ENCODE measurements at regions not wholly inside any gene's neighbourhood (a gene's known extent, or its start where the extent isn't known, plus 50 kb on each side); places are given as distances from the start of the nearest gene placed in this dataset.

DNA sequence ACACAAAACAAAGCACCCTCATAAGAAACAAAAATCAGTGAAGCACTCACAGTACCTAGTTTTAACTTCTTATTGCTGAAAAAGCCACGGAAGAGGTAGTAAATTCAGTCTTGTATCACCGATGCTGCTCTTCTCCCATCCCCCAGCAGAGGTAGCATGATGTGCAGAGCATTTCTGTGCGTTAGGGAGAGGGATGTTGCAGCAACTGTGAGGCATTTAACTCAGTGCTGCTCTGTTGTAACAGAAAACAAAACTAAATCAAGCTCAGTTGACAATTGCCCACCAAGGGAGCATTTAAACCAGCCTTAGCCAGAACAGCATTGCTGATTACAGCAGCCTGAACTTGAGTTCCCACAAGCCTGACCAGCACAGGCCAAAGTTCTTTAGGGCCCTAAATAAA, 1279.7 kb upstream of the ADGRL3 start:
- ChIA-PET POLR2A (ENCODE audit: low non-redundant PET) (no interaction called here), CTCF (no interaction called here)
- DNase-seq (ENCODE audit: low spot score): no peak
- H3K4me1 ChIP-seq (ENCODE audit: insufficient read depth, low read length, poor library complexity, severe bottlenecking): no peaks in the 10 kb centered on the region
- H3K27ac ChIP-seq (ENCODE audit: low read depth, low read length, poor library complexity, severe bottlenecking): no peak overlapping the region
- no peak for TF ChIP-seq EZH2 (IDR thresholded peaks at IDR 0.05; ENCODE audit: borderline replicate concordance, low read depth, low read length, poor library complexity, severe bottlenecking)
- TF ChIP-seq, protein P1, sequence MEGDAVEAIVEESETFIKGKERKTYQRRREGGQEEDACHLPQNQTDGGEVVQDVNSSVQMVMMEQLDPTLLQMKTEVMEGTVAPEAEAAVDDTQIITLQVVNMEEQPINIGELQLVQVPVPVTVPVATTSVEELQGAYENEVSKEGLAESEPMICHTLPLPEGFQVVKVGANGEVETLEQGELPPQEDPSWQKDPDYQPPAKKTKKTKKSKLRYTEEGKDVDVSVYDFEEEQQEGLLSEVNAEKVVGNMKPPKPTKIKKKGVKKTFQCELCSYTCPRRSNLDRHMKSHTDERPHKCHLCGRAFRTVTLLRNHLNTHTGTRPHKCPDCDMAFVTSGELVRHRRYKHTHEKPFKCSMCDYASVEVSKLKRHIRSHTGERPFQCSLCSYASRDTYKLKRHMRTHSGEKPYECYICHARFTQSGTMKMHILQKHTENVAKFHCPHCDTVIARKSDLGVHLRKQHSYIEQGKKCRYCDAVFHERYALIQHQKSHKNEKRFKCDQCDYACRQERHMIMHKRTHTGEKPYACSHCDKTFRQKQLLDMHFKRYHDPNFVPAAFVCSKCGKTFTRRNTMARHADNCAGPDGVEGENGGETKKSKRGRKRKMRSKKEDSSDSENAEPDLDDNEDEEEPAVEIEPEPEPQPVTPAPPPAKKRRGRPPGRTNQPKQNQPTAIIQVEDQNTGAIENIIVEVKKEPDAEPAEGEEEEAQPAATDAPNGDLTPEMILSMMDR (conservative IDR thresholded peaks at IDR 0.05; ENCODE audit: low read depth, low read length): no peak
- no TSS peak for BruUV-seq (replicated peaks)
- H3K4me3 ChIP-seq (ENCODE audit: low read depth, low read length, poor library complexity, severe bottlenecking): no peak overlapping the region
- H3K27me3 ChIP-seq (replicated peaks; ENCODE audit: insufficient read depth, low read depth, low read length, poor library complexity): no peaks in the 10 kb centered on the region
- H3K36me3 ChIP-seq (ENCODE audit: insufficient read depth, low read length, poor library complexity, severe bottlenecking): no peaks in the 10 kb centered on the region
- H3K9me3 ChIP-seq (ENCODE audit: low read depth, low read length, poor library complexity, severe bottlenecking): no peaks in the 10 kb centered on the region
- intact Hi-C loops (cut with micrococcal nuclease; ENCODE audit: unreplicated experiment): no loop called here

DNA sequence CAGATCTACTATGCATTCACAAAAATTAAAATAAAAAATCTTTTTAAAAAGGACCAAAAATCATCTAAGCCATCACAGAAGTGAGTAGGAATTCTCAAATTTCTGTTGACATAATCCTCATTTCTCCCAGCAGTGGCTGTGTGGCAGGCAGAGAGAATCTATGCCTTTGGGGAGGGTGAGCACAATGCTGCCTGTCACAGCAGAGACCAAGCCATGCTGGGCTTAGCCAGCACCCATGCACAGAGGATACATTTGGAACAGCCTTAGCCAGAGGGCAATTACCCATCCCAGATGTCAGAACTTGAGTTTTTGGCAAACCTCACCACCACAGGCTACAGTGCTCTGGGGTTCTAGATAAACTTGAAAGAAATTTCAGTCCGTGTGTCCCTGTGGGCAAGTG, 1274.8 kb upstream of the ADGRL3 start:
- Histone ChIP-seq H3K27me3 (replicated peaks; ENCODE audit: insufficient read depth, low read depth, low read length, poor library complexity) (no peaks in the 10 kb centered on the region), H3K9me3 (ENCODE audit: low read depth, low read length, poor library complexity, severe bottlenecking) (no peaks in the 10 kb centered on the region), H3K4me1 (ENCODE audit: insufficient read depth, low read length, poor library complexity, severe bottlenecking) (no peaks in the 10 kb centered on the region), H3K27ac (ENCODE audit: low read depth, low read length, poor library complexity, severe bottlenecking) (no peak overlapping the region), H3K4me3 (ENCODE audit: low read depth, low read length, poor library complexity, severe bottlenecking) (no peak overlapping the region), H3K36me3 (ENCODE audit: insufficient read depth, low read length, poor library complexity, severe bottlenecking) (no peaks in the 10 kb centered on the region)
- DNase-seq (ENCODE audit: low spot score): no peak
- intact Hi-C loops (cut with micrococcal nuclease; ENCODE audit: unreplicated experiment): no loop called here
- POLR2A ChIA-PET (ENCODE audit: low non-redundant PET): no interaction called here
- CTCF ChIA-PET: no interaction called here
- no TSS peak for BruUV-seq (replicated peaks)
- TF ChIP-seq, protein P1 (conservative IDR thresholded peaks at IDR 0.05; ENCODE audit: low read depth, low read length): no peak
- no peak for TF ChIP-seq EZH2 (IDR thresholded peaks at IDR 0.05; ENCODE audit: borderline replicate concordance, low read depth, low read length, poor library complexity, severe bottlenecking)

DNA sequence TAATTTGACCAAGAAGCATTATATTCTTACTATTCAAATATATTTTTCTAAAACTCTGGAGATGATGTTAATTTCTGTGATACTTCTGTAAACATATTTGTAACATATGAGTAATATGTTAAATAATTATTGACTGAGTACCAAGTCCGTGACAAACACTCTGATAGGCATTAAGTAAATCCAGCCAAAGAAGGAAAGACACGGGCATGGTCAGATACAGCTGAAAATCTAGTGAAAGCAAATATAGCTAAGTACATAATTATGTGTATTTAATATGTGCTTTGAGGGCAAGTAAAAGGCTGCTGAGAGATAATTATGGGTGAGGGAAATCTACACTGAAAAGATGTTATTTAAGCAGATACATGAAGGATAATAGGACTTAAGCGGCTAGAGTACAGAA, 1263.6 kb upstream of the ADGRL3 start:
- Histone ChIP-seq H3K4me3 (ENCODE audit: low read depth, low read length, poor library complexity, severe bottlenecking) (no peak overlapping the region), H3K9me3 (ENCODE audit: low read depth, low read length, poor library complexity, severe bottlenecking) (no peaks in the 10 kb centered on the region), H3K36me3 (ENCODE audit: insufficient read depth, low read length, poor library complexity, severe bottlenecking) (no peaks in the 10 kb centered on the region), H3K27me3 (replicated peaks; ENCODE audit: insufficient read depth, low read depth, low read length, poor library complexity) (no peaks in the 10 kb centered on the region), H3K4me1 (ENCODE audit: insufficient read depth, low read length, poor library complexity, severe bottlenecking) (no peaks in the 10 kb centered on the region), H3K27ac (ENCODE audit: low read depth, low read length, poor library complexity, severe bottlenecking) (no peak overlapping the region)
- no peak for DNase-seq (ENCODE audit: low spot score)
- no TSS peak for BruUV-seq (replicated peaks)
- TF ChIP-seq, protein P1 (conservative IDR thresholded peaks at IDR 0.05; ENCODE audit: low read depth, low read length): no peak
- TF ChIP-seq EZH2 (IDR thresholded peaks at IDR 0.05; ENCODE audit: borderline replicate concordance, low read depth, low read length, poor library complexity, severe bottlenecking): no peak
- intact Hi-C loops (cut with micrococcal nuclease; ENCODE audit: unreplicated experiment): no loop called here
- ChIA-PET CTCF (no interaction called here), POLR2A (ENCODE audit: low non-redundant PET) (no interaction called here)
